ENCODE measurements at regions not wholly inside any gene's neighbourhood (a gene's known extent, or its start where the extent isn't known, plus 50 kb on each side); places are given as distances from the start of the nearest gene placed in this dataset.

DNA sequence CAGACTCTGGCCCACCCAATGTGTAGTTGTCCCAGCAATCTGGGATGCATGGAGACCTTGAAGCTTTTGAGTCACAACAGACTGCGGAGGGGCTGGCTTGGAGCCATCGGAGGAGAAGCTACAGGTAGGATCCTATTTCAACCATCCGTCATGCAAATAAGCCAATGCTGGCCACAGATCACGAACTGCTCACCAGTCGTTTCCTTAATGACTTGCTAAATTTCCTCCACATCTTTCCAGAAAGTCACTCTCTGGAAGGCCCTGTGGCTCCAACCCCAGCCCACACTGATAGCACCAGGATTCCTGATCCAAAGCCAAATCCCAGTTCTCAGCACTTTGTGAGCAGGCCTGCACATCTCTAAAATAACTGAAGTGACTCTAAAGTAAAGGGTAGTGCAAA is 321.3 kb downstream of the RAB28 start:
- TF ChIP-seq, protein P1, sequence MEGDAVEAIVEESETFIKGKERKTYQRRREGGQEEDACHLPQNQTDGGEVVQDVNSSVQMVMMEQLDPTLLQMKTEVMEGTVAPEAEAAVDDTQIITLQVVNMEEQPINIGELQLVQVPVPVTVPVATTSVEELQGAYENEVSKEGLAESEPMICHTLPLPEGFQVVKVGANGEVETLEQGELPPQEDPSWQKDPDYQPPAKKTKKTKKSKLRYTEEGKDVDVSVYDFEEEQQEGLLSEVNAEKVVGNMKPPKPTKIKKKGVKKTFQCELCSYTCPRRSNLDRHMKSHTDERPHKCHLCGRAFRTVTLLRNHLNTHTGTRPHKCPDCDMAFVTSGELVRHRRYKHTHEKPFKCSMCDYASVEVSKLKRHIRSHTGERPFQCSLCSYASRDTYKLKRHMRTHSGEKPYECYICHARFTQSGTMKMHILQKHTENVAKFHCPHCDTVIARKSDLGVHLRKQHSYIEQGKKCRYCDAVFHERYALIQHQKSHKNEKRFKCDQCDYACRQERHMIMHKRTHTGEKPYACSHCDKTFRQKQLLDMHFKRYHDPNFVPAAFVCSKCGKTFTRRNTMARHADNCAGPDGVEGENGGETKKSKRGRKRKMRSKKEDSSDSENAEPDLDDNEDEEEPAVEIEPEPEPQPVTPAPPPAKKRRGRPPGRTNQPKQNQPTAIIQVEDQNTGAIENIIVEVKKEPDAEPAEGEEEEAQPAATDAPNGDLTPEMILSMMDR (IDR thresholded peaks at IDR 0.05) = no peak
- H3K36me3 Mint-ChIP-seq (ENCODE audit: low read depth) = peaks cover 7% of the 10 kb centered on the region
- DNase-seq = no peak
- no peak overlapping the region for H3K4me3 Mint-ChIP-seq
- H3K27ac Mint-ChIP-seq = no peak overlapping the region
- H3K27me3 Mint-ChIP-seq (ENCODE audit: insufficient read depth) = no peaks in the 10 kb centered on the region
- no peaks in the 10 kb centered on the region; the same call in 1 of the 2 replicates for H3K4me1 Mint-ChIP-seq (ENCODE audit: low read depth)
- peaks cover 19% of the 10 kb centered on the region for H3K9me3 Mint-ChIP-seq

DNA sequence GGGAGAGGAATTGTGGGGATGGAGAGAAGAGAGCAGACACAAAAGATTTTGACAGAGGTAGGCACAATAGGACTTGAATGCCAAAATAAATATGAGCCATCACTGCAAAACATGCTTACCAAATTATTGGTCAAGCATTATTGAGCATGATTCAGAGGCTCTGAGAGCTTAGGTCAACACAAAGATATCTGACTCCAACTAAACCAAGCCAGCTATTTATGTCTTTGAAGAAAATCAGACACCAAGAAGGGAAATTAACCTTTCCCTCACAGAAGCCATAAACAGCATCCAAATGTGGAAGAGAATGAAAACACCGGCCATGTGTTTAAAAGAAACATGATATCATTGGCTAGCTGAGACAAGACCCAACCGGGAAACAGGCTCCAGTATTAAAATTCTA is 323.2 kb downstream of the RAB28 start:
- no peak overlapping the region for H3K27ac Mint-ChIP-seq
- TF ChIP-seq, protein P1 (IDR thresholded peaks at IDR 0.05) = no peak
- H3K27me3 Mint-ChIP-seq (ENCODE audit: insufficient read depth) = no peaks in the 10 kb centered on the region
- H3K9me3 Mint-ChIP-seq = peaks cover 19% of the 10 kb centered on the region
- H3K4me1 Mint-ChIP-seq (ENCODE audit: low read depth) = no peaks in the 10 kb centered on the region; the same call in 1 of the 2 replicates
- peak; percentile 18 for DNase-seq
- H3K4me3 Mint-ChIP-seq = no peak overlapping the region
- peaks cover 7% of the 10 kb centered on the region for H3K36me3 Mint-ChIP-seq (ENCODE audit: low read depth)

DNA sequence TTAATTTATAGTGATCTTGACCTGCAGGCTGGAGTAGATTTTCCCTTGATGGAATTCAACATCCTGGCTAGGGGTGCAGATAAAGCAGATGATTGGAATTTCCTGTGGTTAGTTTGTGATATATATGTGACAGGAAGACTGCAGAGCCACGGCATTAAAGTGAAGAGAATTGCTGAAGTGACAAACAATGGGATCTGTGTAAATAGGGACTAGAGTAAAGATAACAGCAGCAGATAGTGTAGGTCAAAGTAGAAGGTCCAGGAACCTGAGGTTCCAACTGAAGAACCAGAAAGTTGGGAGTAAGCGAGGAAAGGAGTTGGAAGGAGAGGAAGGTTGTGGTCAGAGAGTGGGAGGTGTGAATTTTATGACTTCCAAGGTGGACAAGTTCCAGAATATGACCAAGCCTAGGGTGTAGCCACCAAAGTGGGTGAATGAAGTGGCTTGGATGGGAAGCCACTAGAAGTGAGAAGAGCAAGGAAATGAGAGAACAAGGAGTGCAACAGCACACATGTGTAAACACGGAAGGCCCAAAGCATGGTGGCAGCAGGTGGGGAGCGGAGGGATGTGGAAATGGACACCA is 325.0 kb downstream of the RAB28 start:
- no peak for DNase-seq

DNA sequence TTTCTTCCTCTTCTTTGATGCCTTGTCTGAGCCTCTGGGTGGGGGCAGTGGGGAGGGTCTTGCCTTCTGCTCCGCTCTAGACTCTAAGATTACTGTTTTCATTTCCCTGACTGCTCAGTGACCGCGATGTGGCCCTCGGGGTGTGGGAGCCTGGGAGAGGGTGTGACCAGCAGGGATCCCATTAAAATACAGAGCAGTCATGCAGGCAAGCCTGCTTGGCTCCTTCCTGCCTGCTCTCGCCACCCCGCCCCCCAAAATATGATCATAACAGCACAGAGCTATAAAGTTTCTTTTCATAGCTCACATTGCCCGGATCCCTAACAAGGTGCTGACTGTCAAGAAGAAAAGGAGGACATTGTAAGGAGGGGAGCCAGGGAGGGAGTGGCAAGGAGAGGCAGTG is 332.9 kb downstream of the RAB28 start:
- Mint-ChIP-seq H3K27ac (no peak overlapping the region), H3K9me3 (peaks cover 47% of the 10 kb centered on the region), H3K4me1 (ENCODE audit: low read depth) (no peaks in the 10 kb centered on the region), H3K4me3 (no peak overlapping the region), H3K36me3 (ENCODE audit: low read depth) (0 out of 2 replicates have a peak, but pooled peaks cover 4% of the 10 kb centered on the region), H3K27me3 (ENCODE audit: insufficient read depth) (peaks cover 2% of the 10 kb centered on the region; the same call in 1 of the 2 replicates)
- TF ChIP-seq, protein P1 (IDR thresholded peaks at IDR 0.05) = no peak
- no peak for DNase-seq

More for the DNA sequence above, 325.0 kb downstream of the RAB28 start:
- Mint-ChIP-seq H3K4me1 (ENCODE audit: low read depth) (no peaks in the 10 kb centered on the region; the same call in 1 of the 2 replicates), H3K4me3 (no peak overlapping the region), H3K27me3 (ENCODE audit: insufficient read depth) (no peaks in the 10 kb centered on the region), H3K27ac (no peak overlapping the region), H3K36me3 (ENCODE audit: low read depth) (peaks cover 7% of the 10 kb centered on the region), H3K9me3 (peaks cover 23% of the 10 kb centered on the region)
- TF ChIP-seq, protein P1 (IDR thresholded peaks at IDR 0.05) = no peak

DNA sequence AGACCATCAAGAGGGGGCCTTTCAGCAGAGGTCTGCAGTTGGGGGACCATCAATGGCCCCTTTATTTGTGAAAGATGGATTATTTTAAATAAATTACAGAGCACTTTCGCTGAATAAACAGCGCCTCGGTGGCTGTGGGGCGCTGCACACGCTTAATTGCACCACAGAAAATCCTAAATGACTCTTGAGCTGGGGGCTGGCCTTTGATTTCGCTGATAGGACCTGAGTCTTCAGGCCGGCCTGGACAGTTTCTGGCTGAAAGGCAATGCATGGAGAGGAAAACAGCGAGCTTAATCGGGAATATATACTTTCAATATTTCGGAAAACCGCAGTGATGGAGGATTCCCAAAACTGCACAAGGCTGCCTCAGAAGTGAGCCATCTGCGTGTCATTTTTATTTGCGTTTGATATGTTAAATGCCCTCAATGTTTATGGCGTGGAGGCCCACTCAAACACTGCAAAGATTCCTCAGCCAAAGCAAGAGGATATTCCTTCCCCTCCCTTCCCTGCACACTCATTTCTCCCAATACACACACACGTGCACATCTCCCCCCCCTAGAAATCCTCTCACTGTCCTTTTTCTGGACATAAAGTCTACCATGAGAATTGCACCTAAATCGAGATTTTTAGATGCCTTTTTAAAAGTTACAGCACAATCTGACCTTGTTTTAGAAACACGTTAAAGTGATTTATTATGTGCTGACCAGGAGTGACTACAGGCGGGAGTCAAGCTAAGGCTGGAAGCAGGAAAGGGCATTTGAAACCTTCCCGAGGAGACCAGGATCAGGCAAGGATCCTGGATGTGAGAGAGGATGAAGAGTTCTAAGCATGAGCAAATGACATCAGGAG is 340.7 kb downstream of the RAB28 start:
- H3K27me3 Mint-ChIP-seq (ENCODE audit: insufficient read depth) = no peaks in the 10 kb centered on the region
- H3K27ac Mint-ChIP-seq = no peak overlapping the region
- H3K36me3 Mint-ChIP-seq (ENCODE audit: low read depth) = no peaks in the 10 kb centered on the region

More for the DNA sequence above, 340.7 kb downstream of the RAB28 start:
- no peak for DNase-seq
- Mint-ChIP-seq H3K4me3 (no peak overlapping the region), H3K9me3 (peaks cover 26% of the 10 kb centered on the region), H3K4me1 (ENCODE audit: low read depth) (no peaks in the 10 kb centered on the region)
- TF ChIP-seq, protein P1 (IDR thresholded peaks at IDR 0.05) = no peak
